Skeletal muscle satellite cell (primary cell): ENCODE measurements at regions not wholly inside any gene's neighbourhood (a gene's known extent, or its start where the extent isn't known, plus 50 kb on each side); places are given as distances from the start of the nearest gene placed in this dataset.
"Not testable (repeated sequence)": the region's sequence is repeated elsewhere in the genome, so short reads cannot be mapped to it uniquely, and the experiment has no call there.

Experiments
- H3K27me3 ChIP-seq: 2 replicates; pipeline ENCODE4 v1.7.0; 2013; ENCODE audit warnings: low read length; ENCODE audit not compliant: control insufficient read depth, insufficient read depth
- H3K36me3 ChIP-seq: 2 replicates; pipeline ENCODE4 v1.7.0; 2013; ENCODE audit warnings: mild to moderate bottlenecking, control low read depth, low read length; ENCODE audit not compliant: insufficient read depth
- H3K4me1 ChIP-seq: 2 replicates; pipeline ENCODE4 v1.7.0; 2013; ENCODE audit warnings: low read length; ENCODE audit not compliant: control insufficient read depth, insufficient read depth
- H3K4me2 ChIP-seq: 2 replicates; pipeline ENCODE4 v1.7.0; 2013; ENCODE audit warnings: mild to moderate bottlenecking, low read length
- H3K4me3 ChIP-seq: 2 replicates; pipeline ENCODE4 v1.7.0; 2013; ENCODE audit warnings: low read length
- H3K9ac ChIP-seq: 2 replicates; pipeline ENCODE4 v1.7.0; 2013; ENCODE audit warnings: mild to moderate bottlenecking, low read depth, low read length, moderate library complexity
- H3K9me3 ChIP-seq: replicated peaks from 2 replicates; pipeline ENCODE4 v1.7.0; 2013; ENCODE audit warnings: mild to moderate bottlenecking, control low read depth, low read length

GRCh38 chr4:92234393-92235176, 69.2 kb upstream of the GRID2 start:
- Histone ChIP-seq H3K4me3 (peak overlapping the region; percentile 61), H3K4me2 (peak overlapping the region; percentile 92), H3K4me1 (peaks cover 58% of the 10 kb centered on the region), H3K9me3 (no peaks in the 10 kb centered on the region), H3K36me3 (no peaks in the 10 kb centered on the region), H3K27me3 (no peaks in the 10 kb centered on the region), H3K9ac (peak overlapping the region; percentile 88)

DNA sequence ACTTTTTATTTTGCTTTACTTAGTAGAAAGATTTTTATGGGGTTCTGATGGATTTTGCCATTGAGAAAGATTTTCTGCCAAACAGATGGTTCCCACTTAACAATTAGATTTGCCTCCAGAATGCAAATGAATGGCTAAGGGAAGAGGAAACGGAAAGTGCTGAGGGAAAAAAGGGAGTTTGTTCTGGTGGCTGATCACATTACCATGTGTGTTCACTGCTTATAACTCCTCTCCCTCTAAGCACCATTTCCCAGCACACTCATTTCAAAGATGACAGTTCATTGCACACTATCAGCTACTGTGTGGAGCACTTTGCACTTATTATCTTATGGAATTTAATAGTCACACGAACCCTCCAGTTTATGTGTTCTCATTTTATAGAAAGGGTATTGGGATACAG, 68.0 kb upstream of the GRID2 start:
- Histone ChIP-seq H3K36me3 (no peaks in the 10 kb centered on the region), H3K4me2 (no peak overlapping the region), H3K9ac (no peak overlapping the region), H3K4me3 (no peak overlapping the region), H3K27me3 (no peaks in the 10 kb centered on the region), H3K9me3 (no peaks in the 10 kb centered on the region), H3K4me1 (peaks cover 57% of the 10 kb centered on the region)

DNA sequence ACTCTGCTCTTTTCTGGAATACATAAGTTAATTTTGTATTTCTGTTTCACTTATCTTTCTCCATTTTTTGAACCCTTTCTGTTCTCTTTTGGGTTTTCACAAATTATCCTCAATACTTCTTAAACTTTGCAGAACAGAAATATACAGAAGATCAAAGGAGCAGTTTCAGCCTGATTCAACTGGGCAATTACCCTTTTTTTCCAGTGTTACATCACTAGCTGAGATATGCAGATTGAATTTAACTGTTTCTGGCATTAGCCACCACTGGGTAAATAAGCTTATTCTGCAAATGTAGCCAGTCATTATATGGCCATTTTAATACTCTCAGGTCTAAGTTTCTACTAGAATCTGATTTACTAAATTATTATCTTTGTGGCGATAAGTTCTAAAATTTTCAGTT, 66.9 kb upstream of the GRID2 start:
- peak overlapping the region; percentile 22 for H3K9ac ChIP-seq
- H3K4me1 ChIP-seq, result peaks cover 46% of the 10 kb centered on the region
- no peaks in the 10 kb centered on the region for H3K36me3 ChIP-seq
- H3K4me3 ChIP-seq, result no peak overlapping the region
- no peaks in the 10 kb centered on the region for H3K27me3 ChIP-seq
- no peak overlapping the region for H3K4me2 ChIP-seq
- H3K9me3 ChIP-seq, result no peaks in the 10 kb centered on the region

DNA sequence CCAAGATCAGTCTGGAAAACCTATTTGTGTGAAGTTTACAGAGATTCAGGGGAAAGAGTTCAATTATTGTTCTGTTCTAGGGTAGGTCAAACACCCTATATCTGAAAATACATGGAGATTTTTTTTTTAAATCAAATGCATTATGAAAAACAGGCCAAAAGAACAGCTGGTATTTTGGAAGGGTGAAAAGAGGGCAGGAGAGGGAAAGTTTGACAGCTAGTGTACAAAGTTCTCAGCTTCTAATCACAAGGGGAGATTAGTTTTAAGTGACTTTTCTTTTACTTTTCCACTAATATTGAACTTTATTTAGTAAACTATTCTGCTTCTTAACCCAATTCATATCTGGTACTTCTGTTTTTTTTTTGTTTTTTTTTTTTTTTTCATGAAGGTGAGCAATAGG, 66.2 kb upstream of the GRID2 start:
- no peaks in the 10 kb centered on the region for H3K36me3 ChIP-seq
- no peaks in the 10 kb centered on the region for H3K9me3 ChIP-seq
- no peak overlapping the region for H3K9ac ChIP-seq
- H3K27me3 ChIP-seq, result no peaks in the 10 kb centered on the region
- no peak overlapping the region for H3K4me3 ChIP-seq
- no peak overlapping the region for H3K4me2 ChIP-seq
- H3K4me1 ChIP-seq, result peaks cover 39% of the 10 kb centered on the region

- H3K27me3 ChIP-seq, result no peaks in the 10 kb centered on the region
- H3K4me1 ChIP-seq, result peaks cover 5% of the 10 kb centered on the region
- H3K9me3 ChIP-seq, result no peaks in the 10 kb centered on the region
- H3K4me2 ChIP-seq, result no peak overlapping the region
- H3K36me3 ChIP-seq, result no peaks in the 10 kb centered on the region
- no peak overlapping the region for H3K9ac ChIP-seq
- H3K4me3 ChIP-seq, result no peak overlapping the region
These were observed 62.7 kb upstream of the GRID2 start for GRCh38 chr4:92241094-92241493.

DNA sequence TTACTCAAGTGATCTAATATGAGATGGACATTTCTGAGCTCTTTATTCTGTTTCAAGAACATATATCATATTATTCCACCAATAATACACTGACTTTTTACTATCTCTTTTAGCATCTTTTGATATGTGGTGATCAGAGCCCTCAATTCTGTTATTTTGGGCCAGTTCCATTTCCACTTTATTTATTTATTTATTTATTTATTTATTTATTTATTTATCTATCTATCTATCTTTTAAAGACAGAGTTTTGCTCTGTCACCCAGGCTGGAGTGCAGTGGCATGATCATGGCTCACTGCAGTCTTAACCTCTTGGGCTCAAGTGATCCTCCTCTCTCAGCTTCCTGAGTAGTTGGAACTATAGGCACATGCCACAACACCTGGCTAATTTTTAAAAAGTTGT, 57.4 kb upstream of the GRID2 start:
- H3K9ac ChIP-seq, result no peak overlapping the region
- no peaks in the 10 kb centered on the region for H3K27me3 ChIP-seq
- no peaks in the 10 kb centered on the region for H3K4me1 ChIP-seq
- no peaks in the 10 kb centered on the region for H3K9me3 ChIP-seq
- no peaks in the 10 kb centered on the region for H3K36me3 ChIP-seq
- no peak overlapping the region for H3K4me3 ChIP-seq
- H3K4me2 ChIP-seq, result no peak overlapping the region

DNA sequence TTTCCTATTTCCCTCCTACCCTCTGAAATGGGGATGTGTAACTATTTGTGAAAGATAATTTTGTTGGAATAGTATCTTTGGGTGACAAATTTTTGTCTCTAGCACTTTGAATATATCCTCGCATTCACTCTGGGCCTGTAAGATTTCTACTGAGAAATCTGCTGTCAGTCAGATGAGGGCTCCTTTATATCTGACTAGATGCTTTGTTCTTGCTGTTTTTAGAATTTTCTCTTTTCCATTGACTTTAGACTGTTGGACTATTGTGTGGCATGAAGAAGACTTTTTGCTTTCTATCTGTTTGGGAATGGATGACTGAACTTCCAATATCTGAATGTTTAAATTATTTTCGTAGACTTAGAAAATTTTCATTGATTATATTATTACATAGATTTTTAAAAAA, 54.2 kb upstream of the GRID2 start:
- Histone ChIP-seq H3K4me3 (no peak overlapping the region), H3K4me2 (no peak overlapping the region), H3K36me3 (no peaks in the 10 kb centered on the region), H3K27me3 (no peaks in the 10 kb centered on the region), H3K4me1 (no peaks in the 10 kb centered on the region), H3K9ac (no peak overlapping the region), H3K9me3 (no peaks in the 10 kb centered on the region)

GRCh38 chr4:92251711-92252110, 52.1 kb upstream of the GRID2 start:
- no peaks in the 10 kb centered on the region for H3K9me3 ChIP-seq
- no peaks in the 10 kb centered on the region for H3K4me1 ChIP-seq
- H3K27me3 ChIP-seq, result no peaks in the 10 kb centered on the region
- H3K9ac ChIP-seq, result no peak overlapping the region
- H3K36me3 ChIP-seq, result no peaks in the 10 kb centered on the region
- H3K4me2 ChIP-seq, result no peak overlapping the region
- H3K4me3 ChIP-seq, result no peak overlapping the region

- not testable (repeated sequence) for H3K4me2 ChIP-seq, H3K36me3 ChIP-seq, H3K9ac ChIP-seq, H3K27me3 ChIP-seq, H3K9me3 ChIP-seq, H3K4me3 ChIP-seq, H3K4me1 ChIP-seq
These were observed 51.4 kb upstream of the GRID2 start for GRCh38 chr4:92252358-92252757.

- no peak overlapping the region for H3K4me2 ChIP-seq
- H3K9ac ChIP-seq, result no peak overlapping the region
- no peaks in the 10 kb centered on the region for H3K27me3 ChIP-seq
- no peak overlapping the region for H3K4me3 ChIP-seq
- H3K9me3 ChIP-seq, result no peaks in the 10 kb centered on the region
- no peaks in the 10 kb centered on the region for H3K4me1 ChIP-seq
- no peaks in the 10 kb centered on the region for H3K36me3 ChIP-seq
These were observed 50.9 kb upstream of the GRID2 start for GRCh38 chr4:92252846-92253245.

GRCh38 chr4:92253550-92253949, 50.2 kb upstream of the GRID2 start:
- Histone ChIP-seq H3K9ac (no peak overlapping the region), H3K4me1 (no peaks in the 10 kb centered on the region), H3K36me3 (no peaks in the 10 kb centered on the region), H3K9me3 (no peaks in the 10 kb centered on the region), H3K4me2 (no peak overlapping the region), H3K4me3 (no peak overlapping the region), H3K27me3 (no peaks in the 10 kb centered on the region)
